ENCODE measurements at regions not wholly inside any gene's neighbourhood (a gene's known extent, or its start where the extent isn't known, plus 50 kb on each side); places are given as distances from the start of the nearest gene placed in this dataset.
A peak's percentile ranks its signal among the peaks of the same experiment; 100 is the strongest.

- H3K18ac ChIP-seq (ENCODE audit: extremely low read depth, low read length), result no peak overlapping the region
- no peak overlapping the region for H3K4ac ChIP-seq (replicated peaks; ENCODE audit: insufficient read length, low read depth, low read length)
- no peak overlapping the region for H3K9ac ChIP-seq (replicated peaks in 1 of 4; ENCODE audit: extremely low read depth in 1 of 4, low read depth in 3 of 4, low read length in 3 of 4)
- WGBS, 2 experiments (ENCODE audit: extremely low coverage in 1 of 2, insufficient coverage in 1 of 2, insufficient read length in 1 of 2, insufficient replicate concordance in 2 of 2, low coverage in 1 of 2, low lambda C conversion rate in 2 of 2, missing lambda C conversion rate in 1 of 2), result 100% methylated on average over 1 of the region's 1 CpG; no CpG with 5 or more reads in 1 of the 2 experiments
- H2BK5ac ChIP-seq (ENCODE audit: low read depth, low read length), result no peak overlapping the region
- no peak overlapping the region for H3K4me2 ChIP-seq (ENCODE audit: insufficient read depth in 1 of 2, low read depth in 2 of 2, low read length in 2 of 2)
- H2BK120ac ChIP-seq (replicated peaks; ENCODE audit: low read depth, low read length), result no peak overlapping the region
- TF ChIP-seq MAFK (IDR thresholded peaks at IDR 0.05; ENCODE audit: low read depth, low read length) (no peak), SRF (IDR thresholded peaks at IDR 0.05; ENCODE audit: low read depth, low read length) (no peak), NRF1 (IDR thresholded peaks at IDR 0.05; ENCODE audit: low read depth, low read length) (no peak), ATF3 (IDR thresholded peaks at IDR 0.05; ENCODE audit: insufficient read depth, low read depth, low read length) (no peak), TCF12 (IDR thresholded peaks at IDR 0.05; ENCODE audit: low read depth, low read length) (no peak), CHD2 (IDR thresholded peaks at IDR 0.05; ENCODE audit: low read length) (no peak), BRCA1 (IDR thresholded peaks at IDR 0.05; ENCODE audit: low read depth, low read length) (no peak), SIN3A (conservative IDR thresholded peaks at IDR 0.05 in 1 of 2, IDR thresholded peaks at IDR 0.05 in 1 of 2; ENCODE audit: low read depth in 1 of 2, low read length in 2 of 2) (no peak), TBP (IDR thresholded peaks at IDR 0.05; ENCODE audit: low read depth, low read length) (no peak), CREB1 (IDR thresholded peaks at IDR 0.05) (no peak), CBX5 (IDR thresholded peaks at IDR 0.05; ENCODE audit: low read depth, low read length) (no peak), JUN (IDR thresholded peaks at IDR 0.05; ENCODE audit: low read depth, low read length) (no peak), CEBPB (IDR thresholded peaks at IDR 0.05; ENCODE audit: low read depth, low read length) (no peak), SAP30 (IDR thresholded peaks at IDR 0.05; ENCODE audit: insufficient read depth, insufficient replicate concordance, low read length) (no peak)
- H4K5ac ChIP-seq (ENCODE audit: insufficient read length, low read depth, low read length), result no peak overlapping the region
- no peak overlapping the region for H4K8ac ChIP-seq (ENCODE audit: extremely low read depth, insufficient read depth, low read length)
- FAIRE-seq (no peak), DNase-seq (ENCODE audit: low read depth in 1 of 2, low spot score in 2 of 2) (no peak)
- peaks cover 0 to 8% (median under 1%) of the 10 kb centered on the region in 4 experiments; a peak in 2 of 7 replicates for H3K4me1 ChIP-seq (replicated peaks in 1 of 4; ENCODE audit: control insufficient read depth in 3 of 4, insufficient read depth in 4 of 4, low read length in 3 of 4)
- H2AFZ ChIP-seq (ENCODE audit: low read length), result 0 out of 2 replicates have a peak overlapping the region, but pooled peaks have one; percentile 68
- no peak overlapping the region for H4K91ac ChIP-seq (replicated peaks; ENCODE audit: insufficient read length, low read length)
- ChIA-PET CTCF (ENCODE audit: partially characterized antibody) (interaction anchor here (1.3 to 3.1 kb wide), 3 partner anchors 11 to 334 kb away, joined by 4 to 17 read pairs (median 12); no protein-coding TSS in a partner anchor), POLR2A (ENCODE audit: partially characterized antibody) (no interaction called here)
- no peak overlapping the region; the same call in 1 of the 2 replicates for H2BK12ac ChIP-seq (ENCODE audit: low read depth, low read length)
- H3K23ac ChIP-seq (ENCODE audit: insufficient read length), result no peak overlapping the region
- H3K9me3 ChIP-seq (ENCODE audit: insufficient read depth in 2 of 2, low read depth in 1 of 2, low read length in 1 of 2), result no peaks in the 10 kb centered on the region
- H3K23me2 ChIP-seq (ENCODE audit: low read depth, low read length), result 0 out of 2 replicates have a peak, but pooled peaks cover 2% of the 10 kb centered on the region
- H3K79me1 ChIP-seq (ENCODE audit: low read depth, low read length), result no peaks in the 10 kb centered on the region
- no peak overlapping the region for H2AK5ac ChIP-seq (ENCODE audit: low read depth, low read length)
- H3K14ac ChIP-seq (ENCODE audit: insufficient read length), result no peak overlapping the region
- H2BK15ac ChIP-seq (ENCODE audit: low read length), result no peak overlapping the region
- H3K4me3 ChIP-seq (ENCODE audit: extremely low read depth in 1 of 4, insufficient read depth in 2 of 4, low read depth in 3 of 4, low read length in 4 of 4), result no peak overlapping the region
- H4K20me1 ChIP-seq (replicated peaks in 1 of 2; ENCODE audit: control insufficient read depth in 1 of 2, insufficient read depth in 2 of 2, low read length in 2 of 2), result no peaks in the 10 kb centered on the region
- no peak overlapping the region for H3K27ac ChIP-seq (ENCODE audit: low read depth, low read length)
- H3K36me3 ChIP-seq (ENCODE audit: control insufficient read depth in 2 of 4, insufficient read depth in 4 of 4, low read length in 3 of 4), result no peaks in the 10 kb centered on the region
- no peak overlapping the region for H3K56ac ChIP-seq (replicated peaks; ENCODE audit: insufficient read length, low read depth, low read length)
- H3K27me3 ChIP-seq (replicated peaks in 1 of 4; ENCODE audit: control insufficient read depth in 3 of 4, extremely low read depth in 1 of 4, insufficient read depth in 3 of 4, low read length in 3 of 4), result no peaks in the 10 kb centered on the region
- H2BK20ac ChIP-seq (ENCODE audit: low read length), result no peak overlapping the region
- no peaks in the 10 kb centered on the region for H3K79me2 ChIP-seq (ENCODE audit: control insufficient read depth in 1 of 2, insufficient read depth in 2 of 2, low read length in 2 of 2)
These were observed 141.2 kb upstream of the SESN3 start for GRCh38 chr11:95372097-95372656.
